ENCODE measurements at regions not wholly inside any gene's neighbourhood (a gene's known extent, or its start where the extent isn't known, plus 50 kb on each side); places are given as distances from the start of the nearest gene placed in this dataset.
A peak's percentile ranks its signal among the peaks of the same experiment; 100 is the strongest.
"Not testable (repeated sequence)": the region's sequence is repeated elsewhere in the genome, so short reads cannot be mapped to it uniquely, and the experiment has no call there.

DNA sequence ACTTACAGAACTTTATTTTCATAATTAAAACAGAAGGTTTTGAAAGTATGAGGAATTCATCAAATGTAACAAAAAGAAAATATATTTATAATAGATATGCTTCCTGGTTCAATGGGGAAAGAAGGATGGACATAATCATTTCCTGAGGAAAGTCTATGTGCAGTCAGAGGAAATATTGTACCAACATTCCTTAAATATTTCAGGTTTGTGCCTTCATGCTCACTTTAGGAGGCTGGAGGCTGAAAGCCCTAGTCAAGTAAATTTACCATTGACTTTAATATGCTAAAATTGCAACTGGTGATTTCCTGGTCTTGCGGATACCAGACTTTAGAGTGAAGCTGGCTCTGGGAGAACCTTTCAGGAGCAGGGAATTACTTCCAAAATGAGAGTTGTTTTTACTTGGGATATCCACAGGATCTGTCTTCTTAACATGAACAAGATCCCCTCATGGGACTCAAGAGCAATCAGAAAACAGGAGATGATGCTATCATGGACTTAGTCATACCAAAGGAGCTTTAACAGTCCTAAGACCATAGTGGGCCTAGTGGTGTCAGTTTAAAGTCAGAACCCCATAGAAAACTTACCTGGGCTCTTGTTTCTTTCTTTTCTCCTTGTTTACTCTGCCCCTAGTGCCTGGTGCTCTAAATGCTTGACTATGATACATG is 762.8 kb upstream of the GRAMD2B start:
- DNase-seq, result no peak

DNA sequence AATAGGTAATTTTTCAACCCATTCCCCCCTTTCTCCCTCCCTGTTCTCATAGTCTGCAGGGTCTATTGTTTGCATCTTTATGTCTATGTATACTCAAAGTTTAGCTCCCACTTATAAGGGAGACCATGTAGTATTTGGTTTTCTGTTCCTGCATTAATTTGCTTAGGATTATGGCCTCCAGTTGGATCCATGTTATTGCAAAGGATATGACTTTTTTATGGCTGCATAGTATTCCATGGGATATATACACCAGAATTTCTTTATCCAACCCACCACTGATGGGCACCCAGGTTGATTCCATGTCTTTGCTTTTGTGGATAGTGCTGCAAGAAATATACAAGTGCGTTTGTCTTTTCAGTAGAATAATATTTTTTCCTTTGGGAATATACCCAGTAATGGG is 761.6 kb upstream of the GRAMD2B start:
- no peak for DNase-seq

DNA sequence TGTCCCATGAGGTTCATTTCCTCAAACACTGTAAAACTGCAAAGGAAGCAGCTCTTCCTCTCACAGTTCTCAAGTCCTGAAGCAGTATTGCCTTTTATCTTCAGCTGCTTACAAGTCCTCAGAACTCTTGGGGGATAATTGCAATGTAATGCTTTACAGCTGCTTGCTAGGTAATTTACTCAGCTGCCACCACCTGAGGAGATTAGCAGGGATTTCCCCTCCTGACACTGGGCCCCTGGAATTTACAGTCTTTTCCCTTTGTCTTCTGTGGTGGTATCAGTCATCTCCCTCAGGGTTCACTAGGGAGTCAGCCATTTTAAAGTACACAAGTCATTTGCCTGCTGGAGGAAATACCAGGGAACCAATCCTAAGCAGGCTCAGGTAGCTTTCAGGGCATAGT is 754.3 kb upstream of the GRAMD2B start:
- DNase-seq, result no peak

DNA sequence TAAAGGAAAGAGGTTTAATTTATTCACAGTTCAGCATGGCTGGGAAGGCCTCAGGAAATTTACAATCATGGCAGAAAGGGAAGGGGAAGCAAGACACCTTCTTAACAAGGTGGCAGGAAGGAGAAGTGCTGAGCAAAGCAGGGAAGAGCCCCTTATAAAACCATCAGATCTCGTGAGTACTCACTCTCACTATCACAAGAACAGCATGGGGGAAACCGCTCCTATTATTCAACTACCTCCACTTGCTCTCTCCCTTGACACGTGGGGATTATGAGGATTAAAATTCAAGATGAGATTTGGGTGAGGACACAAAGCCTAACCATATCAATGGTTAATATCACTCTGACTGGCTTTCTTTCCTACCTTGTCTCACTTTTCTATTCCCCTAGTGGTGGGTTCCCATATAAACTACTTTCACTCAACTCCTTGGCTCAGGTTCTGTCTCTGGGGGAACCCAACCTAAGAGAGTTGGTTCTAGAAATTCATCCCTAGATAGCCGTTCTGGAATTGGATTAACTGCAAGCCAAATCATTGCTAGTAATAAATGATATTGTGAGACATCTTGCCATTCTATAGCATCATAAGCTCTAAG is 749.8 kb upstream of the GRAMD2B start:
- no peak for DNase-seq

DNA sequence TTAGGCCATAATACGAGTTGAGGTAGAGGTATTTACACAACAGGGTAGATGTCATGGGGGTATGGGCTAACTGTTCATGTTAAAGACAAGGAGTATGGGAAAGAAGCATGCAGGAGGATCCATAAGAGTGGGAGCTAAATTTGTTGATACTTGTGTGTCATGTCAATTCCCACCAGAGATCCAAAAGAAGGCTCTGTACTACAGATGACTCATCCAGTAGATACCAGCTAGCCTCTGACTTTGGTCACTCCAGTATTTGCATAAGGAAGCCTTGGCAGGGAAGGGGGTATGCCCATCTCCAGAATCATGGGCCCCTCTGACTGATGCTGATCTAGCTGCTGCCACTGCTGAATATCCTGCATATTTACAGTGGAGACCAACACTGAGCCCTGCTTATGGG is 743.7 kb upstream of the GRAMD2B start:
- DNase-seq, result no peak

DNA sequence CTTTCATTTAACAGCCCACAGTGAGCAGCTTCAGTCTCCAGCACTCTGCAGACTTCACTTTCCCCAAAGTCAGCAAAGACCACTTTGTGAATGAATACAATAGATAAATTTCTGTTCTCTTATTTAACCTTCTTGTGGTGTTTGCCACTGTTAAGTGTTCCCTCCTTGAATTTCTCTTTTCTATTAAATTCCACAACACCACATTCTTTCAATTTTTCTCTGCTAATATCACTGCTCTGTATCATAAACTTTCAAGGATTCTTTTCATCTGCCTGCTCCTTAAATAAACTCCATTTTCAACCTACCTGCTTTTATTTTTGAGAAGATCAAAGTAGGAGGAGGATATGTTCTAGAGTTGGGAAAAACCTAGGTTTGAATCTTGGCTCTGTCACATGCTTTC is 739.5 kb upstream of the GRAMD2B start:
- no peak for DNase-seq

DNA sequence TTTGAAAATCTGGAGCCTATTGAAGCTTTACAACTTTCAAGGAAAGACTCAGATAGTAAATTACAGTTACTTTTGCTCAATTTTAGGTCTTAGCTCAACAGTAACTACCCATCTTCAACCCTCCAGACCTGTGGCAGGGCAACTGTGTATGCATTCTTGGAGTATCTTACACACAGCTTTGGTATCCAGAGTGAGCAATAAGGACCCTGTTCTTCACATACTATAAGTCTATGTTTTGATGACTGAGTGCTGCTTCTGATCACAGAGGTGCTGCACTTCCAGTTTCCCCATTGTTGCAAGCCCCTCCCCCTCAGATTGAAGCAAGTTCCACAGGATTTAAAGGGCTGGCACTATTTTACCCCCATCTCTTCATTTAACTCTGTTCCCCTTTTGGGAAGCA is 737.4 kb upstream of the GRAMD2B start:
- DNase-seq, result no peak

DNA sequence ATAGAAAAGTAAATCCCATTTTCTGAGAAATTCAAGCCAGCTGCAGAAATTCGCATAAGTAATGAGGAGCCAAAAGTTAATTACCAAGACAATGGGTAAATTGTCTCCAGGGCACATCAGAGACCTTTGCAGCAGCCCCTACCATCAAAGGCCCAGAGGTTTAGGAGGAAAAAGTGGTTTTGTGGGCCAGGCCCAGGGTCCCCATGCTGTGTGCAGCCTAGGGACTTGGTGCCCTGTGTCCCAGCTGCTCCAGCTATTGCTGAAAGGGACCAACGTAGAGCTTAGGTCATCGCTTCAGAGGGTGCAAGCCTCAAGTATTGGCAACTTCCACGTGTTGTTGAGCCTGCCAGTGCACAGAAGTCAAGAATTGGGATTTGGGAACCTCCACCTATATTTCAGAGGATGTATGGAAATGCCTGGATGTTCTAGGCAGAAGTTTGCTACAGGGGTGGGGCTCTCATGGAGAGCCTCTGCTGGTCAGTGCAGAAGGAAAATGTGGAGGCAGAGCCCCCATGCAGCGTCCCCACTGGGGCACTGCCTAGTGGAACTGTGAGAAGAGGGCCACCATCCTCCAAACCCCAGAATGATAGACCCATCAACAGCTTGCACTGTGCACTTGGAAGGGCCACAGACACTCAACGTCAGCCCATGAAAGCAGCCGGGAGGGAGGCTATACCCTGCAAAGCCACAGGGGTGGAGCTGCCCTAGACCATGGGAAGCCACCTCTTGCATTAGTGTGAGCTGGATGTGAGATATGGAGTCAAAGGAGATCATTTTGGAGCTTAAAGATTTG is 731.3 kb upstream of the GRAMD2B start:
- not testable (repeated sequence) for DNase-seq

DNA sequence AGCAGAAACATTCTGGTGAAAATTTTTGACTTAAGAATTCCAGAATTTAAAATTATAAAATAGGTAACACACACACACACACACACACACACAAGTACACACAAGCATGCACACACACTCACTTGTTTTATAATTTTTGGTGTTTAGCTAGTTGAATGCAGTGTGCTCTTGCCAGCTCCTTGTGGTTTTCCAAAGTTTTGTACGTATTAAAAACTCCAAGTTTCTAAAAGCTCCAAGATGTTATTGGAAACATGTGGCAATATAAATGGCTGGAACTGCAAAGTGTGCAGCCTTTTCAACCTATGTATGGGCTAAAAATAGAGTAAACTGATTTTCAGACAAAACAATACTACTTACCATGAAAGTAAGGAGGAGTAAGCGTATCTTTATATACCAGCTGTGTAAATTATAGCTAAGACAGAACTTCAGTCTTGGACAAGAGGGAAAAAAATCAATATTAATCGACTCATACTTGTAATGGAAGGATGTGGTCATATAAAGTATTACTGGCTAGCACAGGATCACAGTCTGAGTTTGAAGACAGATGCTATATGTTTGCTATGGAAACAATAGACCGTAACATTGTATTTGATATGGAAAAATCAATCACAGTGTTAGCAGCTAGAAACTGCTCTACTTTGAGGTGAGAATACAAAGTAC is 727.1 kb upstream of the GRAMD2B start:
- DNase-seq, result peak; percentile 46

DNA sequence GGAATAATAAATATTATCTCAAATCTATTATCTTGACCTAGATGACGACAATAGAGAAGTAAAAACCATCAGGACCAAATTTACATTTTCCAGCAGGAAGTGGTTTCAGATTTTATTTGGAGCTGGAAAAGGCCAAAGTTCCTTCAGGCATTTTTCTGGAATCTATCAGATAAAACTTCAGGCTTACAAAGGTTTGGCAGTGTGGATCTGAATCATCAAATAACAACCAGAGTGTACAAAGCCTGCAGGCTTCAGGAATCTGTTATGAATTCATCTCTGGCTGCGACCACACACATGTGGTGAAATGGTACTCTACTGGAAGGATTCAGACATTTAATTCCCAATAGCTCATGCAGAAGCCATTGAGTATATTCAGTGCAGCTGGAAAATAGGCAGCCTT is 726.4 kb upstream of the GRAMD2B start:
- DNase-seq, result peak; percentile 82

DNA sequence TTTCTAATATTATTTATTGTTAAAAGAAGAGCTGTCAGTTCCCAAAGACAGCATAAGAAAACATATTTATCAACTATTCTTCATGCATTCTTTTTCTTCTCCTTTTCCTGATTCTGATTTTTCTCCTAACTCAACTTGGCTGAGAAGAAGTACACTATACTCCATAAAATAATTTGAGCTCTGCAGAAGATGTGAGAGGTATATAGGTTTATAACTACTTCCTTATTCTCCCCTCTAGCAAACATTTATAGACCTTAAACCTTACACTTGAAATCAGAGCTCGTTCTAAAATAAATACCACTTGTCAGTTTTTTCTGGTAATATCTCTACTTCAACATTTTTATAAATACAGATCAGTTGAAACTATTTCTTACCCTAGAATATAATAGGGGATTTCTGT is 724.8 kb upstream of the GRAMD2B start:
- DNase-seq, result no peak

DNA sequence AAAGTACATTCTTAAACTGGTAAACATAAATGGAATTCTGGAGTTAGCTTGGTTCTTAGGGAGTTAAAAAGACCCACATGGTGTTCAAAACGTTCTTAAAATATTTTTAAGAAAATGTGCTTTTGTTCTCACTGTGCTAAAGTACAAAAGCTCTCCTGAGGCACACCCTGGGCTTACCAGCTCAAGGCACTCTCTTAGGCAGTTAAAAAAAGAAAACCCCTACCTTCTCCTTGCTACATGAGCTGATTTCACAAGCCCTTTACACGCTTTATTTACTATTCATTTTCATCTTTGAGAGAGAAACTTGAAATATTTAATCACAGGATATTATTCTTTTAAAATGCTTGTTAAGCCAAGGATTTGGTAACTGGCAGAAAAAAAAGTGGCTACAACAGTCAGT is 723.3 kb upstream of the GRAMD2B start:
- DNase-seq, result no peak

DNA sequence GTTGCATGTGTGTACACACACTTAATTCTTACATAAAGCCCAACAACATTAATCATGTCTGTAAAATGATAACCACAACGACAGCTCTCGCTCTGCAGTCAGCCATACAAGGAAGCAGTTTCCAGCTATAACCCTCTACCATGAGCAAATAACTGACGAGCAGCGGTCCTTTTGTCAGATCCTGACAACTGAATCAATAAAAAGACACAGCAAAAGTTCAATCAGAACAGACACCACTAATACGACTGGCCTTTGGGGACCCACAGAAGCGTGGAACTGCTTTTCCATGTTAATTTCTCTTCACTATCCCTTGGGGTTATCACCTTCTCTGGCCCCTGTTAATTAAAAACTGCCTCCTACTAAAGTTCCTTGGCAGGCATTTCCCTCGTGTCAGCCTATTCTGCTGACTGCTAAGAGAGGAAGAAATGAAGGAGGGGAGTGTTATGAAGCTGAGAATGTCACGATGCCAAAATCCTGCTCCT is 722.8 kb upstream of the GRAMD2B start:
- DNase-seq, result peak; percentile 27

DNA sequence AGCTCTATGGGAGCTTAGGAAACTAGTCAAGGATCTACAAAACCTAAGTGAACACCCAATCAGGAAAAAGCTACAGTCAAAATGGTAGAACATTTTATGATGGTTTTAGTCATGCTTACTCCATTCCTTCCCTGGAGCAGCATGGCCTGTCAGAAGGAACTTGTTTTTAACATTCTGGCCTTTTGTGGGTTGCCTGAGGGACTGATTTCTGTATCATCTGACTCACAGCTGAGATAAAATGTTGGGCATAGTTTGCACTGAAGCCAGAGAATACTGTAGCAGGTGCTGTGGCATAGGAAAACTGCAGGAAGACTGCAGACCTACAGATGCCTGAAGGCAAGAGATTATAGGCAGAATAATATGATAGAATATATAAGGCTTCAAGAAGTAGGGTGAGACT is 719.6 kb upstream of the GRAMD2B start:
- no peak for DNase-seq

DNA sequence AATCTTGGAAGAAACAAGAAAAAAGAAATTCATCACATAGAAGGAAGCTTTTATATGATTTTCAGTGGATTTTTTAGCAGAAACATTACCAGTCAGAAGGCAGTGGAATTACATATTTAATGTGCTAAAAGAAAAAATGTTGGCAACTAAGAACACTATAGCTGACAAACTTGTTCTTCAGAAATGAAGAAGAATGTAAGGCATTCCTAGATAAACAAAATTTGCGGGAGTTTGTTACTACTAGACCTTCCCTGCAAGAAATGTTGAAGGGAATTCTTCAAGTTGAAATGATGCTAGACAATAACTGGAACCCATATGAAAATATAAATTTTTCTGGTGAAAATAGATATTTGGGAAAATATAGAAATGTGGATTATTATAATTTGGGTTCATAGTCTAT is 718.3 kb upstream of the GRAMD2B start:
- no peak for DNase-seq

DNA sequence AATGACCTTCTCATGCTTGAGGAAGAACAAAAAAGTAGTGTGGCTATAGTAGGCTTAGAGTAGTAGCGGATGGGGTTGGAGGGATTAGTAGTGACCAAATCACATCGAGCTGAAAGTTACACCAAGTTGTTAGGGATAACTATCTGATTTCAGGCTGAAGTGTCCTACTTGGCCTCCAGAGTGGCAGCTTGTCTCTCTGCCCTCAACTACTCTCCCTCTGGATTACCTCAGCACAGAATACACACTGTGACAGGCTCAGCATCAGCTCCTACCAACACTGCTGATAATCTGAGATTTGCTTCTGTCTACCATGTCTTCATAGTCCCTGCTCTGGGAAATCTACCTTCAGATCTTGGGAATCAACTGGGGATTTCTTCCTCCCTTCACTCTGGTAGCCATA is 714.6 kb upstream of the GRAMD2B start:
- DNase-seq, result no peak

DNA sequence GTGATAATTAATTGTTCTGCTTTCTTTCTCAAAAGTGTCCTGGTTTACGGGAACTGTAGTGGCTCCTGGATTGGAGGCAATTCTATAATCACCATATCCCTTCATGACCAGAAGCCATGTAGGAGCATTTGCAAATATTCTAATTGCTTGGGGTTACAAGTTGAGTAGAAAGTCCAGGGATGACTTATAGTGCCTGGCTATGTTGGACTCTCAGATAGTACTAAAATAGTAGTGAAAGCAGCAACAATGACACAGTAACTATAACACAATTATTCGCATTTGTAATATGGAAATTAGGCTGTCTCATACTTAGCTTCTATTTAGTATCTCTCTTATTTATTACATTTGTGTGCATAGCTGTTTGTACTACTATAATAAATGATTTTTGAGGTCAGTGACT is 712.5 kb upstream of the GRAMD2B start:
- no peak for DNase-seq

DNA sequence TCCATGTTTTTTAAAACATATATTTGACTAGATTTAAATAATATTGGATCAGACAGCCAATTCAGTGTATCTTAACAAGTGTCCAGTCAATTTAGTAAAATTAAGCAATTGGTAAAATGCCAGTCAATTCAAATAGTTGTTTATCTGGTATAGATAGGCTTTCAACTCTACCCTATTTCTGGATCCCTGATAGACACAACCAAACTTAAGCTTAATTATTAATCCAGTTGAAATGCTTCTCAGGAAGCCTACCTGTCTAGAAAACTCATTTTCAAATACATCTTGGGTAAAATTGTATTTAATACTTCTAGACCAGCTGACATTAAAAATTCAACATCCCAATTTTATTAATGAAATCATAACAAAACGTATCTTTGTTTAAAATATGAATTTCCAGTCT is 710.8 kb upstream of the GRAMD2B start:
- no peak for DNase-seq

DNA sequence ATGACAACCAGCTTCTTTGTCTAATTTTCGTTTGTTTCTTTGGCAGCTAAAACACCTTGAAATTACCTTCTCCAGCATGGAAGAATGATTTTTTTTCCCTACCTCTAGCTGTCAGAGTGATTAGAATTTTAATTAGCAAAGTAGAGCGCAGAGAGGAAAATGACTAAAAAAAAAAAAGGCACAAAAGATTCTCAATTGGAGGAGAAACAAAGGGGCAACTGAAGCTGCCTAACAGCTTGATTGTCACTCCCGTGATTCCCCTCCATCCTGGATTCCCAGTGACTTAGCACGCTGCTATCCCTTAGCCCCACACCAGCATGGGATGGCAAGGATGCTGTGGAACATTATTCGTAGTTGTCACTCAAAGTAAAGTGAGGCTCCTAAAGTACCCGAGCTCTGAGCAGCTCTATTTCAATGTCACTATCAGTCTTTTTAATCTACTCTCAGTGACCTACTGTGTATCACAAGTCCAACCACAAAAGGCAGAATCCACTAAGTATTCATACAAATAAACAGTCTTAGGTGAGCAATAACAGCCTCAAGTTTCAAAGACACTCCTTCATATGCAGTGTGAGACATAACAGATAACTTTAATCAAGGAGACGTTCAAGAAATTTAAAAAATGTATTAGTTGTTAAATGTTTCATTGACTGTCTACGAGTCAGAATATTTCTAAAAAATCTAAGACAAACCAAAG is 710.0 kb upstream of the GRAMD2B start:
- DNase-seq, result no peak

DNA sequence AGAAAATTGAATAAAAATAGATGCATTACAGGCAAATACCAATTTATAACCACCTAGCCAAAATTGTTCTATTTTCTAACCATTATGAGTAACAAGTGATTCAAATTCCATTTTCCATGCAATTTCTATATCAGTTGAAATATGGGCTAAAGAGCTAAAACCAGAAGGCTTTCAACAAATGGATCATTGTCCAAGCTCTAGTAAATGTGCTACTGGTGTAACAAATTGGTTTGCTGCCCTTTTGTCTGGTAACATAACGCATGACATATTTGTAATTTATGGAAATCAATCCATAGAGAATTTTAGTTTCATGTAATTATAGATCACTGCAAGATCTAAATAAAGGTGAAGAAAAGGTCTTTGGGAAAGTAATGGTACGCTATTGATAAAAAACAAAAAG is 708.0 kb upstream of the GRAMD2B start:
- no peak for DNase-seq

DNA sequence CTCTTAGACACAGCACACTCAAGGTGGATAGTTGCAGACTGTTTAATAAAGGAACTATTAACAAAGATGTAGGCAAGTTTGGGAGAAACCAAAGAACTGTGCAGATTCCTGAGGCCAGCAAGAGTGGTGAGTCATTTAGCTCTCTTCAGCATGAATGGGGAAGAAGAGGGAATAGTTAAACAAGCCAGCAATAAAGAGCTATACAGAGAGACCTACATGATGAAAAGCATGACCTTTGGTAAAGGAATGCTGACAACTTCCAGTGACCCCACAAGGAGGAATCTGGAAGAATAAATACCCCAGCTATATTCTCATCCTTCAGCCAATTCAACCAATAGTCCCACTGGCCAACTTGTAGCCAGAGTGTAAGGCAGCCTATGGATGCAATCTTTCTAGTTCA is 706.0 kb upstream of the GRAMD2B start:
- DNase-seq, result no peak

DNA sequence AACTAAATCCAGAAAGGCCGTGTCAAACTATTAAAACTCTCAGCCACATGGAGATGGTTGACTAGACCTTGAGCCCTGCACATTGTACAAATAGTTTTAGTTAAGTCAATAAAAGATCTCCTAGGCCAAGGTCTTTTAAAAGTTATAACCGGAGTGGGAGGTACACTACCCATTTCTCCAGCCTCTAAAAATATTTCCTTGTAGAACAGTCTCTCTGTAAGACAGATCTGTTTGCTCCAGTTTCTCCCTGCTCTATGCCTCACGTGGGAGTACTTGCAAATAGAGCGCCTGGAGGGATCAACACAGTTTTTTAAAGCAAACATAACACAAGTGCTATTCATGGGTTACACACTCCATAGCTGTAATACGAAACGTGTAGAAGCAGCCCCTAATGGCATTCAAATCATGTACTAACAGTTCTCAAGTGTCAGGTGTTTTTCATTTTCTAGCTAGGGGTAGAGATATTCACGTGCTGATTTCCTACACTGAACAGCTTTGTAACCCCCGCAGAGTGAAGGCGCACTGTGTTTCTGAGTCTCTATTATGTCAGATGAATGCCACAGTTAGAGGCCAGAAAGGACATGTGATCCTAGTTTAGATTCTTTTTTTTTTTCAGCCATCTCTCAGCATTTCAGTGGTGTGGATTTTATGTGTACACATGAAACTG is 703.4 kb upstream of the GRAMD2B start:
- no peak for DNase-seq

DNA sequence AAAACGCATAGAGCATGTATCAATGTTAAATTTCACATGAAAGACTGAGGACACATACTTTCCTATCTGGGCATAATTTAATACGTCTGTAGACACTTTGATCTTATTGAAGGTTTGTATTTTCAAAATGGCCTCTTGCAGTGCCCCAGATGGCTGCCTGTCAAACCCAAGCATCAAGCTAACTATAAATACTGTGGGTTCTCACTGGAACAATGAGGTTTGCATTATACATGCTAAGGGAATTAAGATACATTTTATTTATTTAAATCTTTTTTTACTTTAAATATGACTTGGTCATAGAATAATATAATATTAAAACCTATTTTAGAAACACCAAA is 702.9 kb upstream of the GRAMD2B start:
- no peak for DNase-seq
